ENCODE measurements at regions not wholly inside any gene's neighbourhood (a gene's known extent, or its start where the extent isn't known, plus 50 kb on each side); places are given as distances from the start of the nearest gene placed in this dataset.

DNA sequence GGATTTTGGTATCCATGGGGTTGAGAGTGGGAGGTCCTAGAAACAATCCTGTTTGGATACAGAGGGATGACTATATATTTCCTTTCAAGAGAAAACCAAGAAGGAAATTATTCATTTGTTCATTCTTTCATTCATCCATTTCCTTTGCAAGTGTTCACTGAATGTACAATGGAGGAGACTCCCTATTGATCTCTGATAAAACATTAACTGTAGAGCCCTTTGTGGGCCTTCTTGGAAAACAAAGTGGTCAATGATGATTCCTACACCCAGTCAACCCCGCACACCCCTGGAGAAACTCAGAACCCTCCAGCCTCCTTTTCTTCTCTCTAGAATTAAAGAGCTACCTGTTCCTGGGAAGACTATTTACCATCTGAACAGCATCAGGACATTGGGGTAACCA, 247.3 kb downstream of the AUH start:
- H3K27ac ChIP-seq = no peak overlapping the region
- TF ChIP-seq, protein P1, sequence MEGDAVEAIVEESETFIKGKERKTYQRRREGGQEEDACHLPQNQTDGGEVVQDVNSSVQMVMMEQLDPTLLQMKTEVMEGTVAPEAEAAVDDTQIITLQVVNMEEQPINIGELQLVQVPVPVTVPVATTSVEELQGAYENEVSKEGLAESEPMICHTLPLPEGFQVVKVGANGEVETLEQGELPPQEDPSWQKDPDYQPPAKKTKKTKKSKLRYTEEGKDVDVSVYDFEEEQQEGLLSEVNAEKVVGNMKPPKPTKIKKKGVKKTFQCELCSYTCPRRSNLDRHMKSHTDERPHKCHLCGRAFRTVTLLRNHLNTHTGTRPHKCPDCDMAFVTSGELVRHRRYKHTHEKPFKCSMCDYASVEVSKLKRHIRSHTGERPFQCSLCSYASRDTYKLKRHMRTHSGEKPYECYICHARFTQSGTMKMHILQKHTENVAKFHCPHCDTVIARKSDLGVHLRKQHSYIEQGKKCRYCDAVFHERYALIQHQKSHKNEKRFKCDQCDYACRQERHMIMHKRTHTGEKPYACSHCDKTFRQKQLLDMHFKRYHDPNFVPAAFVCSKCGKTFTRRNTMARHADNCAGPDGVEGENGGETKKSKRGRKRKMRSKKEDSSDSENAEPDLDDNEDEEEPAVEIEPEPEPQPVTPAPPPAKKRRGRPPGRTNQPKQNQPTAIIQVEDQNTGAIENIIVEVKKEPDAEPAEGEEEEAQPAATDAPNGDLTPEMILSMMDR (conservative IDR thresholded peaks at IDR 0.05) = no peak
- TF ChIP-seq ZFX (IDR thresholded peaks at IDR 0.05) = no peak

DNA sequence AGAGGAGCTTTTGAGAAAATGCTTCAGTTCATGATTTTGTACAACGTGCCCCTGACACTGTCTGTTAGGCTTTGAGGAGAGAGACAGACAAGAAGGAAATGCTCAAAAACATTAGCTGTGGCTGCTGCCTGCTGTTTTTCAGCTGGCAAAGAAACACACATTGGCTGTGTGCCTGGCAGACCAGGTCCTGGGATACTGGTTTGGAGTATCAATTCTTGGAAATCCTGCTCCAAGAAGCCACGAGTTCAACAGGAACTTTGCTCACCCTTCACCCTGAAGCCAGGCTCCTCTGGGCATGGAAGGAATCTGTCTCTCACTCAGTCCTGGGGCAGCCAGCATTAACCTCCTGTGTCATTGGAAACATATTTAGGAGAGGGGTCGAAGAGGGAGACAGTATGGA, 245.5 kb downstream of the AUH start:
- TF ChIP-seq ZFX (IDR thresholded peaks at IDR 0.05) = no peak
- TF ChIP-seq, protein P1 (conservative IDR thresholded peaks at IDR 0.05) = no peak
- peak overlapping the region; percentile 13; the same call in 1 of the 2 replicates for H3K27ac ChIP-seq

DNA sequence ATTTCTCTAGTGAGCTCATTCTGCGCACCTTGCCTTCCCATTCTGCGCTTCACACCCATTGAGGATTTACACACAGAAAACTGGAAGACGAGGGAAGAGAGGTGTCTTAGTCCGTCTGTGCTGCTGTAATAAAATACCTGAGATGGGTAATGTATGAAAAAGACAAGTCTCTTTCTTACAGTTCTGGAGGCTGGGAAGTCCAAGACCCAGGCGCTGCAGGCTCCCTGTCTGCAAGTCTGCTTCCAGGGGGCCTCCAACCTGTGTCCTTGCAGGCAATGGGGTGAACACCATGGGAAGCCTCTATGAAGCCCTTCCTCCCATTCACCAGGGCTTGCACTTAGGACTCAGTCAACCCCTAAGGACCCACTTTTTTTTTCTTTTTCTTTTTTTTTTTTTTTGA, 245.0 kb downstream of the AUH start:
- TF ChIP-seq, protein P1 (conservative IDR thresholded peaks at IDR 0.05) = no peak
- H3K27ac ChIP-seq = peak overlapping the region; percentile 13; the same call in 1 of the 2 replicates

DNA sequence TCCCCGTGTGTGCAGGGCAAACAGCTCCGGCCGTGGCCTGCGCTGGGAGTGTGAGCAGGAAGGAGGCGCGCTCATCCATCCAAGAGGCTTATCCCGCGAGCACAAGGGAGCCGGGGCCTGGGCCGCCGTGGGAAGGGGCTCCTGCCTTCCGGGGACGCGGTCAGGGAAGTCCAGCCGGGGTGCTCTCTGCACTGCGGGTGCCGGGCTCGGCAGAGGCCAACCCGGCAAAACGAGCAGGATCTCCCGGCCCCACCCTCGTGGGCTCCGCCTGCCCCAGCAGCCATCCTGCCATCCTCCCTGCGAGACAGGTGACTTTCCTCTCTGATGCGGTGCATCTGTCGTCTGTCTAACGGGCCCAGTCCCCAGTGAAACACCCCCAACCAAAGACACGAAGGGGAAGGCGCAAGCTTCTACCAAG, 244.2 kb downstream of the AUH start:
- no peak overlapping the region for H3K27ac ChIP-seq
- TF ChIP-seq ZFX (IDR thresholded peaks at IDR 0.05) = no peak
- TF ChIP-seq, protein P1 (conservative IDR thresholded peaks at IDR 0.05) = no peak

DNA sequence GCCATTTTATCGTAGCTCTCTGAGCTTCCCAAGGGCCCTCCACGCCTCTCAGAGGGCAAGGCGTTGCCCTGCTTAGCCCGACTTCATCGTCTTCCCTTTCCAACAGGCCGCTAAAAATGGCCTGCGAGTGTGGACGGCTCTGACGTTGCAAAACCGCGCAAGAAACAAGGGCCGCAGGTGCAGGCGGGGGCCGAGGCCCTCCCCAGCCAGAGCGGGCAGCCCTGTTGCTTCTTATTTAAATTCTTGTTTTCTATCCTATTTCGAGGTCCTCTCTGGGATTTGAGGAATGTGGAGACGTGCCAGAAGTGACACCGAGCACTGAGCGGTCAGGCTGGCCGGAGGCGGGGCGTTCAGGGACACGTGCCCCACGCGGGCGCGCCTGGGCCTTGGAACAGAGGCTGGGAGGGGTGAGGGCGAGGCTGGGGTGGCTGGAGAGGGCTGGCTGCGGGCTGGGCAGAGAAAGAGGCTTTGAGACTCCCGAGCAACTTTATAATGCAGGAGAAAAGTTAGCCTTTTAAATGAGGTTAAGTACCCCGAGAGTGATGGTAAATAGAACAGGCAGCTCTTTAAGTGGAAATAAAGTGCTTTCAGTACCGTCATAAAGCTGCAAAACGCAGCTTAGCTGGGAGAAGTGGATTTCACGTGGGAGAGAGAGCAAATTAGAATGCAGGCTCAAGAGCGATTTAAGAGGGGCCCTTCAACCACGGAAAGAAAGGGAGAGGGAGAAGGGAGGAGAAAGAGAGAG, 243.6 kb downstream of the AUH start:
- H3K27ac ChIP-seq = no peak overlapping the region
- TF ChIP-seq, protein P1 (conservative IDR thresholded peaks at IDR 0.05) = no peak
- no peak for TF ChIP-seq ZFX (IDR thresholded peaks at IDR 0.05)

DNA sequence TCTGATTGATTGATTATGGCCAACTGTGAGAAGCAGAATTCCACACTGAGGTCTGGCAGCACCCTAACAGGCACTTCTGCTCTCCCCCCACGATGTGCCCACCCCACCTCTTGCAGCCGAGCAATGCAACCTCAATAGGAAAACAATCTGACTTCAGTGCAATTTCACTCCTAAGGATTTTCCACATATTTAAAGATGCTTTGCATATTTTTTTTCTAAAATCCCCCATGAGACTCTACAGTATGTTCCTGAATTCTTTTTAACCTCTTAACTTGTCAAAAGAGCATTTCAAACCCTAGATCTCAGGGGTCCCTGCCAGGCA, 243.1 kb downstream of the AUH start:
- H3K27ac ChIP-seq = no peak overlapping the region

DNA sequence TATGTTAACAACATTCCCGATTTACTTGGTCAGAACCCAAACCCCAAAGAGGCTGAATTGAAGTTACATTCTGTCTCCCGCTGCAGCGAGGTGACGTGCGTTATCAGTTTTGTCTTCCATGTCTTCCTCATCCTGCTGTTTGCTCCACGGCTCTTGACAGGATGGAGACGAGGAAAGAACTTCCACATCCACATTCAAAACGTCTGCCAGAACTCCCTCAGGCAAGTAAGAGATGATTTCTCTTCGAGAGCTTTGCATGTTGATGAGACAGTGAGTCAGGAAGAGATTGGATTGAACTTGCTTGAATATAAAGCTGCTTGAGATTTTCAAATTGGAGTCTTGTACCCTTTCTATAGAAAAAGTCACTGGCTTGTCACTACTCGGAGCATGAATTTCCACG, 242.6 kb downstream of the AUH start:
- TF ChIP-seq, protein P1 (conservative IDR thresholded peaks at IDR 0.05) = no peak
- TF ChIP-seq ZFX (IDR thresholded peaks at IDR 0.05) = no peak
- no peak overlapping the region for H3K27ac ChIP-seq

More for the DNA sequence above, 243.1 kb downstream of the AUH start:
- TF ChIP-seq ZFX (IDR thresholded peaks at IDR 0.05) = no peak
- TF ChIP-seq, protein P1 (conservative IDR thresholded peaks at IDR 0.05) = no peak
